Small intestine (tissue), 7 donors: ENCODE measurements at regions not wholly inside any gene's neighbourhood (a gene's known extent, or its start where the extent isn't known, plus 50 kb on each side); places are given as distances from the start of the nearest gene placed in this dataset.

Experiments used
- DNase-seq, 2 donors: peaks; one replicate each; pipeline versions ENCODE4 v3.0.0 to v3.0.0-alpha.2; 2013
- FAIRE-seq: peaks from 2 replicates; lab custom pipeline; 2012; peaks lifted over from hg19 to GRCh38; lab: Jason Lieb, UNC
- H3K27ac ChIP-seq, 3 donors: one replicate each; pipeline ENCODE4 v1.5.1; 2013; ENCODE audit warnings: low read length in 2 of 3, mild to moderate bottlenecking in 2 of 3, control low read depth in 1 of 3, inconsistent platforms in 1 of 3, low read depth in 1 of 3, moderate library complexity in 1 of 3
- H3K27me3 ChIP-seq, 3 donors: one replicate each; pipeline ENCODE4 v1.6.1; 2013; ENCODE audit warnings: low read length in 3 of 3, inconsistent platforms in 1 of 3; ENCODE audit not compliant: control insufficient read depth in 3 of 3, insufficient read depth in 3 of 3
- H3K36me3 ChIP-seq, 3 donors: one replicate each; pipeline ENCODE4 v1.6.1; 2013; ENCODE audit warnings: low read length in 3 of 3, inconsistent platforms in 1 of 3, low read depth in 1 of 3, mild to moderate bottlenecking in 1 of 3, moderate library complexity in 1 of 3; ENCODE audit not compliant: control insufficient read depth in 3 of 3, insufficient read depth in 2 of 3
- H3K4me1 ChIP-seq, 3 donors: one replicate each; pipeline ENCODE4 v1.6.1; 2013; ENCODE audit warnings: low read length in 2 of 3, inconsistent platforms in 1 of 3, low read depth in 1 of 3, mild to moderate bottlenecking in 1 of 3, moderate library complexity in 1 of 3; ENCODE audit not compliant: control insufficient read depth in 3 of 3, insufficient read depth in 2 of 3
- H3K4me3 ChIP-seq, 3 donors: one replicate each; pipeline ENCODE4 v1.5.1; 2013; ENCODE audit warnings: low read length in 3 of 3, control low read depth in 1 of 3, inconsistent platforms in 1 of 3, low read depth in 1 of 3, mild to moderate bottlenecking in 1 of 3, moderate library complexity in 1 of 3
- H3K9me3 ChIP-seq, 2 donors: one replicate each; pipeline ENCODE4 v1.6.1; 2013; ENCODE audit warnings: low read depth in 1 of 2, low read length in 1 of 2; ENCODE audit not compliant: control insufficient read depth in 2 of 2, insufficient read depth in 1 of 2
- whole genome bisulfite sequencing, 3 donors: extraction: QIAGEN DNeasy Blood & Tissue Kit; methylation state at CpG; one replicate each; pipeline ENCODE4 v1.1.7; 2013; 5-methylcytosine and 5-hydroxymethylcytosine counted together
- donor health status: healthy with polysubstance abuse.
- donor health status: control.
- donor health status: control.
- donor health status: Bipolar disorder and iron deficiency.
- donor health status: healthy.

DNA sequence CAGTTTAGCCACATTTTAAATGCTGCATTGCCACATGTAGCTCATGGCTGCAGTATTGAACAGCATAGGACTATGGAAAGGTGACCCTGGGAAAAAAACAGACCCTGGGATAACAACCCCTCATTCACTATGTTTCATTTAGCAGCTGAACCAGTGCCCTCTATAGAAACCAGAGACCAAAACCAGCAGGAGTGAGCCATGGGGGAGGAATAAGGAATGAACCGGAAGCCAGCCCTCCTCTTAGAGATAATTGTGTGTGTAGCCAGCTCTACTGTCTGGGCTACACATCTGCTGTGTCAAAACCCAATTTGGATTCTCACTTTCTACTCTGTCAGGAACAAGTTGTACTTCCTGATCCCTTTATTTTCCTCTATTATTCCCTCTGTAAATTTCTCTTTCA lies 158.5 kb upstream of the S100G start:
- no peak for FAIRE-seq
- Histone ChIP-seq H3K27ac (no peak overlapping the region), H3K27me3 (no peaks in the 10 kb centered on the region), H3K9me3 (no peaks in the 10 kb centered on the region), H3K36me3 (no peaks in the 10 kb centered on the region), H3K4me3 (no peak overlapping the region), H3K4me1 (no peaks in the 10 kb centered on the region)
- 50 to 80% (median 71%) methylated on average over 1 of the region's 1 CpG for WGBS, 3 donors
- no peak for DNase-seq

DNA sequence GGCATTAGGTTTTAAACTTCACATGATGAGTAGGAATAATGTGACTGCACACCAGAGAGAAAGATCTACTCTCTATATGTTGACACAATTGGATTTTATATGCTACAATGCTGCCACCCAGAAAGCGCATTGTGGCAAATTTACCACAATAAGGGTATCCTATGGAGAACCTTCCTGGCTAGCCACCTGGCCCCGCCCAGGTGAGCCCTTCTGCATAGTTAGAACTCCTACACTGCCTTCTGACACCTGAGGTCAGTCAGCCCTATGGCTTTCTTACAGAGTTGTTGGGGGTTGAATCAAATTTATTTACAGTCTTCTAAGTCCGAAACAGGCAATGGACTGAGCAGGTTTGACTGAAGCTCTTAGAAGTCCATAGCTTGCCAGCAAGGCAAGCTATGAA lies 153.8 kb upstream of the S100G start:
- no peaks in the 10 kb centered on the region for H3K36me3 ChIP-seq

GRCh38 chrX:16511796-16512776 lies 137.9 kb upstream of the S100G start:
- Histone ChIP-seq H3K9me3 (no peaks in the 10 kb centered on the region), H3K4me3 (no peak overlapping the region), H3K27me3 (no peaks in the 10 kb centered on the region), H3K36me3 (no peaks in the 10 kb centered on the region), H3K27ac (peak overlapping the region in 1 of 3 donors; percentile 60), H3K4me1 (peaks cover 0 to 15% (median 0%) of the 10 kb centered on the region in 3 donors)
- no peak for FAIRE-seq
- 78 to 85% (median 81%) methylated on average over 11 of the region's 11 CpGs for WGBS, 3 donors
- DNase-seq: peak in 1 of 2 donors; percentile 15

More for the DNA sequence above, 153.8 kb upstream of the S100G start:
- 86 to 96% (median 90%) methylated on average over 3 of the region's 3 CpGs for WGBS, 3 donors
- DNase-seq: no peak
- Histone ChIP-seq H3K9me3 (no peaks in the 10 kb centered on the region), H3K4me1 (no peaks in the 10 kb centered on the region), H3K27ac (no peak overlapping the region), H3K4me3 (no peak overlapping the region), H3K27me3 (no peaks in the 10 kb centered on the region)
- no peak for FAIRE-seq

DNA sequence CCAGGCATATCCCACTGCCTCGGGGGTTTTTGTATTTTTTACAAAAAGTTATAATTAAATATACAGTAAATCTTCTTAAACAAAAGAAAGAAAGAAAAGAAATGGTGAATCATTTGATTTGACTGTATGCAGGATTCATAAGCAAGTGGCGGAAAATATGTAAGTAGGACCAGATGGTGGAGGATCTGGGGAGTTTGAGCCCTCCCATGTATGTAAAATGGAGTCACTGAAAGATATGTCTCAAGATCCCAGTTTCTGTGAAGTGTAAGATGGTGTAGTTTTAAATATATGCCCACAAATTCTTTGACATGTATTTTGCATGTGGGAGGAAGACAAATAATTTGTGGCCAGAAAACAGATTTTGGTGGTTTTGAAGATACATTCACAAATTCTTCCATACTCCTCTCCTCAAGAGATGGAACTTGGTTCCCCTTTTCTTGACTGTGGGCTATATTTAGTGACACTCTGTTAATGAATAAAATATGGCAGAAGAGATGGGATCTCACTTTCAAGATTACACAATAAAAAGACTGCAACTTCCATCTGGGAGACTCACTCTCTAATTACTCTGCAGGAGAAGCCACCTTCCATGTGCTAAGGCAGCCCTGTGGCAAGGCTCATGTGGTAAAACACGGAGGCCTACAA lies 133.6 kb upstream of the S100G start:
- H3K4me1 ChIP-seq: peaks cover 0 to 20% (median 0%) of the 10 kb centered on the region in 3 donors
- FAIRE-seq (no peak), DNase-seq (no peak)
- 88 to 89% (median 89%) methylated on average over 3 of the region's 3 CpGs for WGBS, 3 donors
- H3K27me3 ChIP-seq: no peaks in the 10 kb centered on the region
- peaks cover 0 to 5% of the 10 kb centered on the region in 2 donors for H3K9me3 ChIP-seq
- no peaks in the 10 kb centered on the region for H3K36me3 ChIP-seq
- H3K27ac ChIP-seq: no peak overlapping the region
- H3K4me3 ChIP-seq: no peak overlapping the region

DNA sequence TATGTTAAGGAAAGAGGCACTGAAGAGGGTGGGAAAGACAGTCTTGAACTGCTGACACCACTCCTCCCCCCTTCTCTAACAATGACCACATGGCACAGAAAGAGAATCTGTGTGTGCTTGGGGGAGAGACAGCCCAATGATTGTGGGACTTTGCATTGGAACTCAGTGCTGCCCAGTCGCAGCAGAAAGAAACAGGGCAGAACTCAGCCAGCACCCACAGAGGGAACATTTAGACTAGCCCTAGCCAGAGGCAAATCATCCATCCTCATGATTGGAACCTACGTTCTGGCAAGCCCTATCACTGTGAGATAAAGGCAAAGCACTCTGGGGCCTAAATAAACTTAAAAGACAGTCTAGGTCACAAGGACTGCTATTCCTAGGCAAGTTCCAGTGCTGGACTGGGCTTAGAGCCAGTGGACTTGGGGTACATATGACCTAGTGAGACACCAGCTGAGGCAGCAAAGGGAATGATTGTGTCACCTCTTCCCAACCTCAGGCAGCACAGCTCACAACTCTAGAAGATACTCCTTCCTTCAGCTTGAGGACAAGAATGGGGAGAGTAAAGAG lies 132.8 kb upstream of the S100G start:
- FAIRE-seq (no peak), DNase-seq (peak; percentile 8 to 20)
- WGBS, 3 donors: 38 to 77% (median 63%) methylated on average over 2 of the region's 2 CpGs

DNA sequence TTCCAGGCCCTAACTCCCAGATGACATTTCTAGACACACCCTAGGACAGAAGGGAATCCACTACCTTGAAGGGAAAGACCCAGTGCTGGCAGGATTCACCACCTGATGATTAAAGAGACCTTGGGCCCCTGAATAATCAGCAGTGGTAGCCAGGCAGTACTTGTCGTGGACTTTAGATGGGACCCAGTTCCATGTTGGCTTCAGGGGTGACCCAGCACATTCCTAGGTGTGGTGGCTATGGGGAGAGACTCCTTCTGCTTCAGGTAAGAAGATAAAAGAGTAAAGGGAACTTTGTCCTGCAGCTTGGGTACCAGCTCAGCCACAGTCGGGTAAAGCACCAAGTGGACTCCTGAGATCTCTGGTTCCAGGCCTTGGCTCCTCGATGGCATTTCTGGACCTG lies 131.8 kb upstream of the S100G start:
- H3K4me3 ChIP-seq: no peak overlapping the region
- no peaks in the 10 kb centered on the region for H3K27me3 ChIP-seq
- H3K36me3 ChIP-seq: no peaks in the 10 kb centered on the region
- FAIRE-seq (no peak), DNase-seq (peak; percentile 24 to 84)
- peak overlapping the region in 2 of 3 donors; percentile 48 to 58 for H3K27ac ChIP-seq
- peaks cover 0 to 10% (median 0%) of the 10 kb centered on the region in 3 donors for H3K4me1 ChIP-seq
- H3K9me3 ChIP-seq: peaks cover 0 to 5% of the 10 kb centered on the region in 2 donors
- 46 to 79% (median 59%) methylated on average over 3 of the region's 3 CpGs for WGBS, 3 donors

More for the DNA sequence above, 132.8 kb upstream of the S100G start:
- Histone ChIP-seq H3K9me3 (peaks cover 0 to 5% of the 10 kb centered on the region in 2 donors), H3K4me3 (no peak overlapping the region), H3K27me3 (no peaks in the 10 kb centered on the region), H3K4me1 (peaks cover 0 to 13% (median 0%) of the 10 kb centered on the region in 3 donors), H3K27ac (no peak overlapping the region), H3K36me3 (no peaks in the 10 kb centered on the region)

DNA sequence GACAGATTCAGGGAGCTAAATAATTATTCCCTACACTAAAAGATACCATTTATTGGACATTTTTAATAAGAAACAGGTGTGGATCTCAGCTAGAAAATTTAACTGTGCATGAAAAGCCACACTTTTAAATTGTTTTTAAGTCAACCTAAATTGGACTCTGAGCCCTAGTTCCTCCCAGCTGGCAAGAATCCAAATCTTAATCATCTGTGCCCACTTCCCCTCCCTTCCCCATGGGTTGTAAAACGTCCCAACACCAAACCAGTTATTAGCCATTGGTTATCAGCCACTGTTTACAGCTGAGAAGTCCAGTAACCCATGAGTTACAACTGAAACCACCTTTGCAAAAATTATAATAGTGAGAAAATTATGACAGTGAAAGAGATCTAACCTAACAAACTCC lies 125.6 kb upstream of the S100G start:
- no peaks in the 10 kb centered on the region for H3K27me3 ChIP-seq
- peak overlapping the region in 1 of 3 donors; percentile 53 for H3K27ac ChIP-seq
- peaks cover 0 to 7% of the 10 kb centered on the region in 2 donors for H3K9me3 ChIP-seq
- no peaks in the 10 kb centered on the region for H3K4me1 ChIP-seq
- DNase-seq (peak; percentile 72 to 80), FAIRE-seq (no peak)
- H3K4me3 ChIP-seq: no peak overlapping the region
- 0 to 14% (median 4%) methylated on average over 1 of the region's 1 CpG for WGBS, 3 donors
- H3K36me3 ChIP-seq: no peaks in the 10 kb centered on the region

- Histone ChIP-seq H3K9me3 (peaks cover 0 to 7% of the 10 kb centered on the region in 2 donors), H3K27ac (no peak overlapping the region), H3K36me3 (no peaks in the 10 kb centered on the region), H3K4me3 (no peak overlapping the region), H3K4me1 (no peaks in the 10 kb centered on the region), H3K27me3 (no peaks in the 10 kb centered on the region)
- DNase-seq (peak in 1 of 2 donors; percentile 34), FAIRE-seq (no peak)
- 78 to 95% (median 94%) methylated on average over 2 of the region's 2 CpGs for WGBS, 3 donors
These were observed 124.0 kb upstream of the S100G start for GRCh38 chrX:16526003-16526402.
